ENCODE measurements at regions not wholly inside any gene's neighbourhood (a gene's known extent, or its start where the extent isn't known, plus 50 kb on each side); places are given as distances from the start of the nearest gene placed in this dataset.

DNA sequence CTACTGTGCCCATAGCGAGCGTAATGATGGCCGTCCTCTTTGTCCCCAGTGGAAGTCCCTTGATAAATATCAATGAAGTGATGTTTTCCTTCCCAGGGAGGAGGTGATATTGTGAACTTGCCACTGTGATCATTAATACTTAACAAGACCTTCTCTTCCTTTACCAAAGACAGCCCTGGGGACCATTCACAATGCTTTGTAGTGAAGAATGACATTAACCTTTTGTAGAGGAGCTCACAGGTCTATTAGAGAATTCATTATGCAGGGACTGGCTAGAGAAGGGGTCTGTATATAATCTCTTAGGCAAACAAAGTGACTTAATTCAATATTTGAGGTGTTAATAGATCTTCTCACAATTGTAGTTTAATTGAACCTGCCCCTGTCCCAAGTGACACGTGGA, 452.9 kb upstream of the DMAC1 start:
- Mint-ChIP-seq H3K4me1 (peaks cover 30% of the 10 kb centered on the region), H3K9me3 (no peaks in the 10 kb centered on the region), H3K4me3 (no peak overlapping the region), H3K27me3 (ENCODE audit: insufficient read depth) (no peaks in the 10 kb centered on the region), H3K36me3 (ENCODE audit: low read depth) (no peaks in the 10 kb centered on the region), H3K27ac (no peak overlapping the region)
- H3K36me3 ChIP-seq (ENCODE audit: control insufficient read depth, insufficient read depth, low read length): no peaks in the 10 kb centered on the region
- DNase-seq: no peak
- H3K27ac ChIP-seq (ENCODE audit: low read depth, low read length): no peak overlapping the region
- WGBS, 2 experiments (ENCODE audit: insufficient coverage in 1 of 2, insufficient read length in 1 of 2): 88 to 90% methylated on average over 1 to 4 of the region's 4 CpGs
- TF ChIP-seq, protein P1, sequence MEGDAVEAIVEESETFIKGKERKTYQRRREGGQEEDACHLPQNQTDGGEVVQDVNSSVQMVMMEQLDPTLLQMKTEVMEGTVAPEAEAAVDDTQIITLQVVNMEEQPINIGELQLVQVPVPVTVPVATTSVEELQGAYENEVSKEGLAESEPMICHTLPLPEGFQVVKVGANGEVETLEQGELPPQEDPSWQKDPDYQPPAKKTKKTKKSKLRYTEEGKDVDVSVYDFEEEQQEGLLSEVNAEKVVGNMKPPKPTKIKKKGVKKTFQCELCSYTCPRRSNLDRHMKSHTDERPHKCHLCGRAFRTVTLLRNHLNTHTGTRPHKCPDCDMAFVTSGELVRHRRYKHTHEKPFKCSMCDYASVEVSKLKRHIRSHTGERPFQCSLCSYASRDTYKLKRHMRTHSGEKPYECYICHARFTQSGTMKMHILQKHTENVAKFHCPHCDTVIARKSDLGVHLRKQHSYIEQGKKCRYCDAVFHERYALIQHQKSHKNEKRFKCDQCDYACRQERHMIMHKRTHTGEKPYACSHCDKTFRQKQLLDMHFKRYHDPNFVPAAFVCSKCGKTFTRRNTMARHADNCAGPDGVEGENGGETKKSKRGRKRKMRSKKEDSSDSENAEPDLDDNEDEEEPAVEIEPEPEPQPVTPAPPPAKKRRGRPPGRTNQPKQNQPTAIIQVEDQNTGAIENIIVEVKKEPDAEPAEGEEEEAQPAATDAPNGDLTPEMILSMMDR (conservative IDR thresholded peaks at IDR 0.05): no peak
- no peak overlapping the region for H3K4me3 ChIP-seq (ENCODE audit: low read length)
- H3K9me3 ChIP-seq (ENCODE audit: control insufficient read depth, low read length): peaks cover 13% of the 10 kb centered on the region
- H3K27me3 ChIP-seq (ENCODE audit: control insufficient read depth, insufficient read depth, low read length, poor library complexity, severe bottlenecking): no peaks in the 10 kb centered on the region
- no peak overlapping the region for H3K9ac ChIP-seq (ENCODE audit: extremely low read depth, low read length, poor library complexity, severe bottlenecking)
- peaks cover 3% of the 10 kb centered on the region for H3K4me1 ChIP-seq (ENCODE audit: control insufficient read depth, insufficient read depth, low read length)

DNA sequence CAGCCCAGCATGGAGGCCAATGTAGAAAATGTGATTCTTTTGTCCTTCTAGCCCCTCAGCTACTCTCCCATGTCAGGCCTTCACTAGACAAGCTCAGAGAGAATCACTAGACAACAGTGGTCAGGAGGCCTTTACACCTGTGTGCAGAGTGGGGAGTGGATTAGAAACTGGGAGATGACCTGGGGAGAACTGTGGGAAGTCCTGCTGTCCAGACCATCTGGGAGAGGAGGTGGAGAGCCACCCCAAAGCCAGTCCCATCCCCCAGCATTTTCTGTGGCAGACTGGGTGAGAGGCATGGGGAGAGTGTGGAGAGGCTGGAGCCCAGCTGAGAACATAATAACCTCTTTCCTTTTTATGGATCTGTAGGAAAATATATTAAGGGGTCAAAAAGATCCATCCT, 452.0 kb upstream of the DMAC1 start:
- Mint-ChIP-seq H3K27me3 (ENCODE audit: insufficient read depth) (no peaks in the 10 kb centered on the region), H3K4me1 (peaks cover 25% of the 10 kb centered on the region), H3K9me3 (no peaks in the 10 kb centered on the region), H3K36me3 (ENCODE audit: low read depth) (no peaks in the 10 kb centered on the region), H3K27ac (peak overlapping the region; percentile 13), H3K4me3 (no peak overlapping the region)
- DNase-seq: no peak
- Histone ChIP-seq H3K36me3 (ENCODE audit: control insufficient read depth, insufficient read depth, low read length) (no peaks in the 10 kb centered on the region), H3K9ac (ENCODE audit: extremely low read depth, low read length, poor library complexity, severe bottlenecking) (no peak overlapping the region), H3K27me3 (ENCODE audit: control insufficient read depth, insufficient read depth, low read length, poor library complexity, severe bottlenecking) (no peaks in the 10 kb centered on the region), H3K4me3 (ENCODE audit: low read length) (no peak overlapping the region), H3K27ac (ENCODE audit: low read depth, low read length) (no peak overlapping the region), H3K4me1 (ENCODE audit: control insufficient read depth, insufficient read depth, low read length) (no peaks in the 10 kb centered on the region), H3K9me3 (ENCODE audit: control insufficient read depth, low read length) (peaks cover 13% of the 10 kb centered on the region)
- TF ChIP-seq, protein P1 (conservative IDR thresholded peaks at IDR 0.05): no peak

DNA sequence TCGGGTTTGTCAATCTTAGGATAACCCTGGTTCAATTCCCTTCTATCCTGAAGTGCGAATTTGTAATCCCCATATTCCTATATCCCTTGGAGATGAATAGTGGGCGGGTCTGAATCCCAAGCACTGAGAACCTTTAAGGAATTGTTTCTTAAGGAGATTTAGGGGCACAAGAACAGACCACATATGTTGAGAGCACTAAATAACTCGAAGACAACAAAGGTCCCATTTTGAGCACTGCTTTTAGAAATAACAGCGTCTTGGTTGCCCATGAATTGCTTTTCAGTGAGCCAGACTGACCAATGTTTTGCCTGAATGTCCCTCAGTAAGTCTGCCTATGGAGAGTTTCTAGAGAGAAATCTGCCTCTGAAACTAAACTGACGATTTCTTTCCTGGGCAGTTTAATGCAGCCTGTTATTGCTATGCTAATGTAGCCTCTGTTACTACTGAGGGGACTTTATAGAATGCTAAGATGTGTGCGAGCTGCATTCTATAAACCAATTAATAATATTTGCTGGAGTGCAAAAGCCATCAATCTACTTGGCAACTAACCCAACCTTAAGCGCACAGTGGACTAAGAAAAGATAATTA, 445.0 kb upstream of the DMAC1 start:
- peaks cover 3% of the 10 kb centered on the region for H3K27me3 Mint-ChIP-seq (ENCODE audit: insufficient read depth)
- Histone ChIP-seq H3K4me3 (ENCODE audit: low read length) (no peak overlapping the region), H3K27me3 (ENCODE audit: control insufficient read depth, insufficient read depth, low read length, poor library complexity, severe bottlenecking) (no peaks in the 10 kb centered on the region), H3K4me1 (ENCODE audit: control insufficient read depth, insufficient read depth, low read length) (no peaks in the 10 kb centered on the region), H3K36me3 (ENCODE audit: control insufficient read depth, insufficient read depth, low read length) (no peaks in the 10 kb centered on the region), H3K9me3 (ENCODE audit: control insufficient read depth, low read length) (no peaks in the 10 kb centered on the region), H3K27ac (ENCODE audit: low read depth, low read length) (peak overlapping the region; percentile 62), H3K9ac (ENCODE audit: extremely low read depth, low read length, poor library complexity, severe bottlenecking) (no peak overlapping the region)
- no peaks in the 10 kb centered on the region for H3K36me3 Mint-ChIP-seq (ENCODE audit: low read depth)
- H3K9me3 Mint-ChIP-seq: no peaks in the 10 kb centered on the region
- no peak overlapping the region for H3K27ac Mint-ChIP-seq
- peaks cover 2% of the 10 kb centered on the region for H3K4me1 Mint-ChIP-seq
- TF ChIP-seq, protein P1 (conservative IDR thresholded peaks at IDR 0.05): no peak
- H3K4me3 Mint-ChIP-seq: no peak overlapping the region
- WGBS, 2 experiments (ENCODE audit: insufficient coverage in 1 of 2, insufficient read length in 1 of 2): 83 to 90% methylated on average over 5 to 7 of the region's 8 CpGs
- DNase-seq: no peak
